Stimulated activated CD4-positive, alpha-beta T cell treated with anti-CD3 and anti-CD28 coated beads, Interleukin-2, amount 100 ng/mL, for 24 hours (primary cell): ENCODE measurements at regions not wholly inside any gene's neighbourhood (a gene's known extent, or its start where the extent isn't known, plus 50 kb on each side); places are given as distances from the start of the nearest gene placed in this dataset.
"Not testable (repeated sequence)": the region's sequence is repeated elsewhere in the genome, so short reads cannot be mapped to it uniquely, and the experiment has no call there.

Source experiments
- DNase-seq, 2 donors: peaks; one replicate each; pipeline ENCODE4 v3.0.0-alpha.2; 2020

DNA sequence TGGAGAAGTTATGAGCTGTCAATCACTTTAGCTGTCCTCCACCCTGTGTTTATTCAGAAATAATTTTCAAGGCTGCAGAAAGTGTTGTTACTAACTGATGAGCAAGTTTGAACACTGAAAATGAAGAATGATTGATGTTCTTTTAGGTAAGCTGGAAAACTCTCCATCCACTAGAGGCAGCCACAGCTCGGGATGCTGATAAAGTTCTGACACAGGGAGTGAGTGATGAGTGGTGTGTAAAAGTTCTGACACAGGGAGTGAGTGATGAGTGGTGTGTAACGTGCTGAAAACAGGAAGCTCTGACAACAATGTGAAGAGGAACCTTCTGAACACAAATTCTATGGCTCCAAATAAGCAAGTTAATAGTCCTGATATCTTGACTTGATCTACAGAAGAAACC, 197.5 kb upstream of the PTBP2 start:
- no peak for DNase-seq

GRCh38 chr1:96525657-96526557, 195.7 kb upstream of the PTBP2 start:
- no peak for DNase-seq

GRCh38 chr1:96528672-96529071, 192.9 kb upstream of the PTBP2 start:
- DNase-seq: not testable (repeated sequence)

DNA sequence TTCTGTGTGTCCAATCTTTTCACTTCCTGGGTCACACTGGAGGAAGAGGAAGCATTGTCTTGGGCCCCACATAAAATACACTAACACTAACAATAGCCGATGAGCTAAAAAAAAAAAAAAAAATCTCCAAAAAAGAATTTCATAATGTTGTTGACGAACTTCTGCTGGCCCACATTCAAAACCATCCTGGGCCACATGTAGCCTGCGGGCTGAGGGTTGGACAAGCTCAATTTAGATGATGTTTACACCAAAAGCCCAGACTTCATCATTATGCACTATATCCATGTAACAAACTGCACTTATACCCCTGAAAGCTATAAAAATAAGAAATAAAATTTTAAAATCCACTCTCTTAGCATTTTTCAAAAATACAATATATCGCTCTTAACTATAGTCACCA, 187.8 kb upstream of the PTBP2 start:
- DNase-seq: no peak

DNA sequence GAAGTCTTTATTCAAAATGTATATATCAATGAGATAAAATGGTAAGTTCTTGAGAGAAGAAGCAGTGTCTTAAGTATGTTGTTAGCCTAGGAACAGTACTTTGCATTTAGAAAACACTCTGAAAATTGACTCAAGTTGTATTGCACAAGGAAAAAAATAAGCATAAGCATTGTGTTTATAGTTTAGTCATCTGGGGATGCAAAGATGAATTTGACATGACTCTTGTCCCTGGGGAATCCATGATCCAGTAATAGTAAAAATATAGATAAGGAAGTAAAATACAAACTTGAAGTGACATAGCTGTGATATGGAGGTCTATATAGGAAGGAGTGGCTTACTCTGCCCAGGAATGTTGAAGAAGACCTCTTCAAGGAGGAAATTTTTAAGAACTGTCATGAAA, 185.0 kb upstream of the PTBP2 start:
- DNase-seq: no peak

DNA sequence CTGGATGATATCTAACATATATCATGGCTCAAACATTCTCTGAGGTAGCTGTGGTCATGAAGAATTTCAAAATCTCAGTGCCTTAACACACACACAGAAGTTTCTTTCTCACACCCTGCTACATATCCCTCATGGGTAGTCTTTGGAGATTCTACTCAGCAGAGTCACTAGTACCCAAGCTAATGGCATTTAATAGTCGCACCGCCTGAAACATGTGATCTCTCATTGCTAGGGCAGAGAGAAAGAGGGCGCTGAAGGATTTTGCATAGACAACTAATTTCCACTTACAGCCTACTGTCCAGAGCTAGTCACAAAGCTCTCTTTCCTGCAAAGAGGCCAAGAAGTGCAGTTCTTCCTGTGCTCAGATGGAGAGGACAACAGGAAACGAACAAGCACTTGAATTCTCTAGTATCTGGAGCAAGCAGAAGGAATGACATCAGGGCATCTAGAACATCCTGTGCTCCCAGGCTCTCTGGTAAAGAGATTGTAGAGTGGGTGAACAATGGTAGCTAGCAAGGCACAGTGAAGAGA, 183.4 kb upstream of the PTBP2 start:
- DNase-seq: no peak

DNA sequence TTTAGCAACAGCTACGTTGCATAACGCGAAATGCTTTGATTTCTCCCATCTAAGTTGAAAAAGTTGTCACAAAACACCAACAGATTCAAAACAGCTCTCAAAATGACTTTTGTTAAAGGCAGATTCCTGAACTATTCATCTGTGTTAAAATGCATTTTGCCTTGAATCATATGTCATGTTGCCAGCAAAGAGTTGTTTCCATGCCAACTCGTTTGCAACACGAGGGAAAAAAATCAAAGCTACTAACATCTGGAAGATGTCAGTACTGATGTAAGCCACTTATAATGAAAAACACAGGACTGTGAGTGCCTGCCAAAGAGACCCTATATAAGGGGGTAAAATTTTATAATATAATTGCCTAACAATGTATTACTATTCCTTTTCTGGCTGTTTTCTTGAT, 182.7 kb upstream of the PTBP2 start:
- no peak for DNase-seq

- DNase-seq: no peak
Measured at GRCh38 chr1:96541491-96541890, 180.1 kb upstream of the PTBP2 start.

DNA sequence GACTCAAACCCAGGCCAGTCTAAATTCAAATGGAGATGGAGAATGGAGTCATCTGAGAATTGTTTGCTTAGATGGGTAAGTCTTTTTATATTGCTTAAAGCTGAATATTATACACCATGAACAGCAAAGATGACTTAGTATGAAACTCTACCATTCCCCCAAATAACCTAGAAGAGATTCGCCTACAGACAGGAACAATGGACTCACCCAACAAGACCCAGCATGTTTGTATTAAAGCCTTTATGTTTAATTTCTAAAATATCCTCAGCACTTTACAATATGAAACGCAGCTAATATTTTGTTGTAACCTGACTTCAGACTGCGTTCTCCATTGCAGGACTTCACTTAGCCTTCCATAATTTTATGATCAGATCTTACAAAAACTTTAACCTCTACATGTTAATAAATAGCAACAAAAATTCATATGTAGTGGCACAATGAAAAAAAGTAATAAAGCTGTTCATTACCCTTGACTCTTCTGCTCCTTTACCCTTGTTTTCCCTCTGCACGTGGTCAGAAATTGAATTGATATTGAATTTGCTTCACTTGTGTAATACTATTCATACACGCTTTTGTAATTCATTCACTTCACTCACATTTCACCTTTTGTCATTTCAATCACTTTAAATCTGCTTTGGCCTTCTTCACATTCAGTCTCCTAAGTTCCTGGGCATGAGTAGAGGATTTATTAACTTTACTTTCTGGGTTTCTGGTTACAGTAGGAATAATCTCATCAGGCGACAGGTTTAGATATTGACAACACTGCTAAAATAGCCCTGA, 177.3 kb upstream of the PTBP2 start:
- DNase-seq: no peak

- DNase-seq: no peak
Measured at GRCh38 chr1:96544831-96545221, 176.8 kb upstream of the PTBP2 start.

DNA sequence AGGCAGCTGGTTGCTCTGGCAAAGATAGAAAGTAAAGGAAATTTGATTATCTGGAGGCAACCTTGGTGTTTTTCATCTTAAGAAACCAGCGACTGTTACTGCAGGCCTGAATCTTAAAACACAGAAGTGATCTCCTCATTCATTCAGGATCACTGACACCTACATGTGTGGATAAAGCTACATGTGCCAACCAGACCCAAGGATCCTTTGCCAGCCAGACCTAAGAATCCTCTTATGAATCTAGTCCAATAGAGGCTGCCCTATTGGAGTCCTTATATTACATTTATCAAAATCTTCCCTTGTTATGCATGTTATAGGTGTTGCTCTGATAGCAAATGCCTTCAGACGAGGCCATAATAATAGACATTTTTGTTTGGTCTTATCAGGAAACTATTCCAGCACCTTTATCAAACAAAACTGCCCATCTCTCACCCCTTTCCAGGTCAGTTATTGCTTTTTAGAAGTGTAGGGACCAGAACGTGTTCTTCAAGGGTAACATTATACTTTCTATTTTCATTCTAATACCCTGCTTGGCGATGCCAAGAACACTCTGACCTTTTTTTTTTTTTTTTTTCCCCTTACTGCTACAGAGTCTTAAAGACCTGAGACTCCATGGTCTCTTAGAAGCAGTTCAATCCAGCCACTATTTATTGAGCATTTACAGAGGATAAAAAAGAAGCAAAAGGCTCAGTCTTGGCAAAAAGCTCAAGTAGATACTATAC, 175.5 kb upstream of the PTBP2 start:
- no peak for DNase-seq

- no peak for DNase-seq
Measured at GRCh38 chr1:96550061-96550460, 171.5 kb upstream of the PTBP2 start.

DNA sequence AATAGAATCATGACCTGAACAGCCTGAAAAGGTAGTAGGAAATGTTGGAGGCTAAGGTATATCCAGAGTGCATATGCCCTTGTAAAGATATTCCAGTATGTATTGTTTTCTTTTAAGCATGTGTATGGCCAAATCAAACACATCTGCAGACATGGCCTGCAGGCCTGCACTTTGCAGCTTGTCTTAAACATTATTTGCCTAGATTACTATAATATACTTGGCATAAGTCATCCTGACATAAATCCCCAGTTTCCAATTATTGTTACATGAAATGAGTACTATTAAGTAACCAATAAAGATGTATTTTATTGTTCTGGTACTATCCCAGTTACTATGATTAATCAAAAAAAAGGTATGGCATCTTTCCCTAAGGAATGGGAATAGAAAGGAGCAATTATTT, 169.1 kb upstream of the PTBP2 start:
- DNase-seq: no peak

DNA sequence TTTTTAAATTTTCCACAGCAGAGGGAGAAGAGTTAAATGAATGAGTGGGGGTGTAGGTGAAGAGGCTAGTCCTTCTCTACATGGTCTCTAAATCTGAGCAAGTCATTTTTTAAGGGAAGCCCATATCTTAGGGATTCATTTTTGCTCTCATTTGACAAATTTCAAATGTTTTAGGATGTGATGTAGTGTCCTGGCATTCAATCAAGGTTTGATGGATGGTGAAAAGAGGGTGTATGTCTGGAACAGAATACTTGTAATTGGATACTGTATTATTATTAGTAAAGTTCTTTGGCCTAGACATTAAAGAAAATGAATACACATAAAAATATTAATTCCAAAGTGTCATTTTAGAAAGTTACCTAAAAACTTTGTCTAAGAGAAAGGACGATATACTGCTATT, 167.8 kb upstream of the PTBP2 start:
- no peak for DNase-seq

GRCh38 chr1:96554364-96554763, 167.2 kb upstream of the PTBP2 start:
- no peak for DNase-seq

- DNase-seq: no peak
Measured at GRCh38 chr1:96557336-96557735, 164.2 kb upstream of the PTBP2 start.

GRCh38 chr1:96558635-96559034, 162.9 kb upstream of the PTBP2 start:
- no peak for DNase-seq

GRCh38 chr1:96559181-96559580, 162.4 kb upstream of the PTBP2 start:
- DNase-seq: no peak

GRCh38 chr1:96559707-96560596, 161.6 kb upstream of the PTBP2 start:
- no peak for DNase-seq

DNA sequence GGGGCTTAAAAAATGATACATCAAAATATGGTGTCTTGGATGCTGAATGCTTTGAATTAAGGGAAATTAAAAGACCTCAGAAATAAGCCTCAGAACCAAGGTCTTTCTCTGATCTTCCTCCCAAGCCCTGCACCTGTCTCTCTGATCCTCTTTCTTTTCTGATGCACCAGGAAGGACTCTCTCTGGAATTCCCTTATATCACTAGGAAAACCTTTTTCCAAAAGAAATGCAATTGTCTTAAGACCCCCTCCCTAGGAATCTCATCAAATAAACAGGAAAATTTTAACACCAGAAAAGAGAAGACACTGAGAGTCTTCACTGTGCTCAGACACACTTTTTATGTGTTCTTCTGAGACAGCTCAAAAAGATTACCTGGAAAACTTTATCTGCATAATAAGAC, 159.5 kb upstream of the PTBP2 start:
- no peak for DNase-seq

- not testable (repeated sequence) for DNase-seq
Measured at GRCh38 chr1:96564401-96564800, 157.2 kb upstream of the PTBP2 start.

DNA sequence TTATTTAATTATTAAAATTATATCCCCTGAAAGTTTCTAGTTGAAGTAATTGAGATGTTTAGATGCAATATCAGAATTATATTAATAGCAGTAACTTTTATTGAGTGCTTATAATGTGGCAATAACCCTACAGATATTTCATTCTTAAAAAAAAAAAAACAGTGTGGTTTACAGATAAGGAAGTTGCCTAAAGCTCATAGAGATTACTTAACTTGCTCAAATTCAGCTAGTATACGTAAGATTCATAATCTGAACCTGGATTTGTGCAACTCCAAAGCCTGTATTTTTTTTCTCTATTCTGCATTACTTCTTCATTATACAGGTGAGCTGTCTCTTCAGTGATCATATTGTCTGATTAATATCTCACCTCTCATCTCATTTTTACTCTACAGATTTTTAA, 156.0 kb upstream of the PTBP2 start:
- DNase-seq: no peak
